Right forelimb (tissue), 1 donor: ENCODE measurements at regions not wholly inside any gene's neighbourhood (a gene's known extent, or its start where the extent isn't known, plus 50 kb on each side); places are given as distances from the start of the nearest gene placed in this dataset.
"Not testable (repeated sequence)": the region's sequence is repeated elsewhere in the genome, so short reads cannot be mapped to it uniquely, and the experiment has no call there.

Experiments used
- DNase-seq: peaks from one replicate; pipeline ENCODE4 v3.0.0-alpha.2; 2018

DNA sequence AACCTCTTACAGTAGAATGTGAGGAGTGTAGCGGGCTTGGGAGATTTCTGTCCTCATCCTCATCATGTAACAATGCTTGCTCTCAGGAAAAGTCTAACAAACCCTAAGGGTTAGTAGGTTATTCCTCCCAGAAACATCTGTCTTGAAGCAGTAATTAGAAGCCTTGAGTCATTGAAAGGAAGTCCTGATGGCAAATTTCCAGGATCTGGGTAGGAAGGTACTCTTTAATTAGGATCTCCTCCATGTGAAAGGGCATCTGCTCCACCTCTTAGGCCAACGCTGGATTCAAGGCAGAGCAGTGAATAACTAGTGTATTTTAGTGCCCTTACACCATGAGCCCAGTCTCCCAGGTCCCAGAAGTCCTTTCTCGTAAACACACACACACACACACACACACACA is 106.6 kb upstream of the BARHL2 start:
- DNase-seq = no peak

GRCh38 chr1:90821788-90822359 is 104.8 kb upstream of the BARHL2 start:
- no peak for DNase-seq

- no peak for DNase-seq
Observed at GRCh38 chr1:90821152-90821787, 104.2 kb upstream of the BARHL2 start.

GRCh38 chr1:90820745-90821144 is 103.6 kb upstream of the BARHL2 start:
- DNase-seq = no peak

DNA sequence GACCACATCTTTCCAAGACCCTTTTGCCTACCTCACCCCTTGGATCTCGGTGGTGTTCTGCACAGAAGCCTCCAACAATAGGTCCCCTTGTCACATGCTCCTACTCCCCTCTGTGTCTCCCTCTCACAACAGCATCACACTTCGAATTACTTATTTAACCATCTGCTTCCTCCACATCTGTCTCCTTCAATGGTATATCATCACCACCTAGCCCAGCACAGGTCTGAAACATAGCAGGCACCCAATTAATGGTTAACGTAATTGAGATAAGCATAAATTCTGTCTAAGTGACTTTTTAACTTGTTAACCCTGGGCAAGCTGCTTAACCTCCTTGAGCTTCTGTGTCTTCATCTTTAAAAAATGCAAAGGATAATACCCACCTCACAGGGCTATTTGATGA is 100.3 kb upstream of the BARHL2 start:
- no peak for DNase-seq

DNA sequence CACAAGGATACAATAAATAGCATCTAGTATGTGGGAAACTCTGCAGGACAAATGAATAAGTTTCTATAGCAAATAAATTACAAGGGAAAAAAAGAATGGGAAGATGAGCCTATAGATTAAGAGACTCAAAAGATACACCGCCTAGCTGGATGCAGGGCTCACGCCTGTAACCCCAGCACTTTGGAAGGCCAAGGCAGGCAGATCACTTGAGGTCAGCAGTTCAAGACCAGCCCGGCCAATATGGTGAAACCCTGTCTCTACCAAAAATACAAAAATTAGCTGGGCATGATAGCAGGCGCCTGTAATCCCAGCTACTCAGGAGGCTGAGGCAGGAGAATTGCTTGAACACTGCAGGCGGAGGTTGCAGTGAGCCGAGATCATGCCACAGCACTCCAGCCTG is 95.1 kb upstream of the BARHL2 start:
- DNase-seq = not testable (repeated sequence)

- DNase-seq = not testable (repeated sequence)
Observed at GRCh38 chr1:90811444-90811950, 94.4 kb upstream of the BARHL2 start.

- DNase-seq = no peak
Observed at GRCh38 chr1:90810681-90811080, 93.6 kb upstream of the BARHL2 start.

DNA sequence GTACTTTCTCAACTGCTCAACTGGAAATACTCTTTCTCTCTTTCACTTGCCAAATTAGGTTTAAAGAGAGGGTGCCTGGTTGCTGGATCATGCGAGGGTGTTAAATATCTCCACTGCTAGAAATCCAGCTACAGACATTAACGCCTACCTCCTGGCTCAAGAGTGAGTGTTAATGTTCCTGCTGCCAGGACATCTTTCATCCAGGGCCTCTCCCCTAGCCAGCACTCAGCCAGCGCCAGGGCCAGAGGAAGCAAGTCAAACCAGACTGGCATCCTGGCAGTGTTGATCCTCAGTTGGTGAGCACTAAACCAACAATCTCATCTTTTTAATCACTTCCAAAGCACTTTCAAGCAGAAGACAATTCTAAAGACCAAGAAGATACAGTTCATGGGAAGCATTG is 92.9 kb upstream of the BARHL2 start:
- no peak for DNase-seq

- no peak for DNase-seq
Observed at GRCh38 chr1:90809093-90809492, 92.0 kb upstream of the BARHL2 start.

DNA sequence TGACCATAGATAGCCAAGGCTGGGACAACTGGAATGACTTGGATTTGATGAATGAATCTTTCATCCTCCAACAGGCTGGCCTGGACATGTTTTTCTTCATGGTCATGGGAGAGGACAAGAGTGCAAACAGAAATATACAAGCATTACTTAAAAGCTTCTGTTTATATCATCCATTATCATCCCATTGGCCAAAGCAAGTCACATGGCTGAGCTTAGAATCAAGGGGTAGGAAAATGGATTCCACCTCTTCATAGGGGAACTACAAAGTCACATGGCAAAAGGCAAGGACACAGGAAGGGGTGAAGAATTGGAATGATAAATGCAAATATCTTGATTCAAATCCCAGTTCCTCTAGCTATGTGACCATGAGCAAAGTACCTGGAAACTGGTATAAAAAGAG is 90.2 kb upstream of the BARHL2 start:
- no peak for DNase-seq

GRCh38 chr1:90802622-90803021 is 85.5 kb upstream of the BARHL2 start:
- DNase-seq = no peak

DNA sequence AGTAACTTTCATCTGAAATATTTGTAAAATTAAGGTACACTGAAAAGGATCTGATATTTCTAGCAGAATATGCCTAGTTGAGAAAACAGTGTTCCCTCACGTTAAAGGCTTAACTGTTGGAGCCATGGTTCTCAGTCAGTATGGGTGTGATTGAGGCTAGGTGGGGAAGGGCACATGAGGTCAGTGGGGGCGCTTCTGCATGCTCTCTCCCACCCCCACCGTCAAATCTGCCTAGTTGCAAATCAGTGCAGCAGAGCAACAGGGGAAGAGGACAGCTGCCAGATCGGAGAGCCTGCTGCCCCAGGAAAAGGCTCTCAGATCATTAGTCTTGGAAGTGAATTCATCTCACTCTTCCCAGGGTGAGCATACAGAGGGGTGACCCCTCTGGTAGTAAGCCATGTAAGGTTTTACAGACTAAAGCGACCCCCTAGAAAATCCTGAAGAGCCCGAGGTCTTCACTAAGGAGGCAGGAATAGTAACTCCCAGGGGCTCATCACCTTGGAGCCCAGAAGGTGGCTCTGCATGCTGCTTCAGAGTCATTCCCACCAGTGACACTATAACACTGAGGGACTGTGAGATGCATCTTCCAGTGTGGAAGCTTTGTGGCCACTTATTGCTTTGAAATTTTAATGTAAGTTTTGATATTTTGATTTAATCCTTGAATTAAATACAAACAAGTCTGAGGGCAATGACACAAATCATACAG is 83.1 kb upstream of the BARHL2 start:
- no peak for DNase-seq

GRCh38 chr1:90799326-90799725 is 82.2 kb upstream of the BARHL2 start:
- DNase-seq = no peak

DNA sequence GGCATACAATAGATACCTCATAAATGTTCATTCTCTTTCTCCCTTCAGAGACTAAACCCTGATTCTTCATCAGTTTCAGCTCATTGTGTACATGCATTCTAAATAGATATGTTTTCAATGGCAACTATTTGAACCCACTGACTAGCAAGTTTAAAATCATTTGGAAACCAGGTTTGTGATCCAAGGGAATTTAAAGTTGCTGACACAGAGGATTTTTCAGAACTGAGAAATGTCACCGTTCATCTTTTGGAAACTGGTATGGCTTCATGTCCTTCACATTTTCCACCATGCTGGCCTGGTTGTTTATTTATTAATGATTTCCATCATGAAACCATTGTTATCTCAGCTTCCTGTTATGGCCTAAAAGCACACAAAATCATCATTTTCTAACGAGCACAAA is 81.8 kb upstream of the BARHL2 start:
- no peak for DNase-seq

GRCh38 chr1:90798344-90798743 is 81.2 kb upstream of the BARHL2 start:
- DNase-seq = no peak

DNA sequence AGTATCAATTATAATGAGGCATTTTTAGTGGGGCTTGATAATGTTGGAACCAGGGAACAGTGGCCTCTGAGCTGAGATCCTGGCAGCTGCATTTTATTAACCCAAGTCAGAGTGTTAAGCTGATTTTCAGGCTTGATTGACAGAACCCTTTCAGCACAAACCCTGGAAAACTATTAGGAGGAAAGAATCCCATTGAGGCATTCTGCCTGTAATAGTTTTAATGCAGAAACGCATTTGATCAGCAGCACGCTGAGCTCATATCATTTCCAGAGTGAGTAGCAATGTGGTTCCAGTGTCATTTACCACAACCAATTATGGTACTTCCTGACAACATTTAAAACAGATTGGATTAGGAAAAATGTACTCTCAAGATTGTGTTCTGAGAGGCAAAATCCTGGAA is 78.3 kb upstream of the BARHL2 start:
- no peak for DNase-seq

GRCh38 chr1:90786709-90787108 is 69.6 kb upstream of the BARHL2 start:
- no peak for DNase-seq

DNA sequence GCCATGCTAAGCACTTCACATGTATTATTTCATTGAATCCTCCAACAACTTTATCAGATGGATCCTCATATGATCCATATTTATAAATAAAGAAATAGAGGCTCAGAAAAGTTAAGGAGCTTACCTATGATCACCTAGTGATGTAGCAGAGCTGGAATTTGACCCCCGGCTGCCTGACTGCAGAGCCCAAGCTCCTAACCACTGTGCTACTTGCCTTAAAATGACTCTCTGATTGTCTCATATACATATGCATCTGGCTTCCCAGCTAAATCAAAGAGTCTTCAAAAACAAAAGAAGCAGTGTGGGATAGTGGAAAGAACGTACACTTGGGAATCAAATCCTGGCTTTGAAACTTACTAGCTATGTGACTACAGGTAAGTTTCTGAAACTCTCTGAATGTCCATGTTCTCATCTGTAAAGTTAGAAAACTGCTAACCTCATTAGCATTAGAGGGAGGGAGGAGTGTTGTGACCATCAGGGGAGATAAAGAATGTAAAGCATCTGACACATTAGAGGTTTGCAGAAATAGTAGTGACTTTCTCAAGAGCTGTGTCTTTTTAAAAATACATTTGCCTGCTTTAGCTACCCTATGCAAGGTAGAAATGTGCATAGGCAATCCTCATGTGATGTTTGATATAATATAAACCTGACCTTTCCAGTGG is 67.2 kb upstream of the BARHL2 start:
- DNase-seq = no peak

GRCh38 chr1:90783181-90783580 is 66.1 kb upstream of the BARHL2 start:
- no peak for DNase-seq

GRCh38 chr1:90782046-90782445 is 64.9 kb upstream of the BARHL2 start:
- no peak for DNase-seq

DNA sequence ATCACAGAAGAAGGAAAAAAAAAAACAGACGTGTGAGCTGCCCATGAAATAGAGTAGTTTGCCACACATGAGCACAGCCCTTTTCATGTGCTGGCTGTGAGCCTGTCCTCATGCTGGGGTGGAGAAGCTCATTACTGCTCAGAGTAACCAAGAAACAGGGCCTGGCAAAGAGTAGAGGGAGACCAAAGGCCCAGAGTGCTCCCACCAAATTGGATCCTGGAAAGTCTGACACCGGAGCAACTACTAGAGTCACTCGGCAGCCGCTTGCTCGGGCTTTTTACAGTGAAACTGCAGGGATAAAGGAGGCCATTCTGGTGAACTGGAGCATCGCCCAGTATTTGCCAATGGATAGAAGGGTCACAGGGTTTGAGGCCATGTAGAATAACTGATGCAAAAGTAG is 64.4 kb upstream of the BARHL2 start:
- DNase-seq = no peak

GRCh38 chr1:90780981-90781380 is 63.9 kb upstream of the BARHL2 start:
- DNase-seq = no peak

GRCh38 chr1:90779573-90779972 is 62.5 kb upstream of the BARHL2 start:
- no peak for DNase-seq
